A673 (cell line): ENCODE measurements at regions not wholly inside any gene's neighbourhood (a gene's known extent, or its start where the extent isn't known, plus 50 kb on each side); places are given as distances from the start of the nearest gene placed in this dataset.

Source experiments
- BruUV-seq: library from RNA; stranded (reverse); fragments of 400-500 nt; replicated peaks from 2 replicates; lab custom pipeline; 2021; lab: Mats Ljungman, UMichigan
- CTCF ChIA-PET: fragments of 300-600 bp; sonication (Branson Sonifier 250); formaldehyde crosslinking; loops from one replicate; lab custom pipeline; 2022; ENCODE audit warnings: antibody characterized with exemption; lab: Charles Lee
- POLR2A ChIA-PET: fragments of 300-600 bp; sonication (Branson Sonifier 250); formaldehyde crosslinking; loops from one replicate; lab custom pipeline; 2022; ENCODE audit warnings: antibody characterized with exemption; ENCODE audit not compliant: low non-redundant PET; lab: Charles Lee
- DNase-seq: peaks from one replicate; pipeline ENCODE4 v3.0.0-alpha.2; 2015; ENCODE audit warnings: low spot score
- H3K27ac ChIP-seq: fragments of 200-600 bp; sonication (generic); 2 replicates; pipeline ENCODE4 v1.5.1; 2016; ENCODE audit warnings: mixed run types, low read depth, mild to moderate bottlenecking, mixed read lengths, antibody characterized with exemption, low read length; ENCODE audit not compliant: poor library complexity, severe bottlenecking
- H3K27me3 ChIP-seq: fragments of 200-600 bp; sonication (generic); replicated peaks from 2 replicates; pipeline ENCODE4 v1.6.1; 2017; ENCODE audit warnings: mixed run types, low read depth, mild to moderate bottlenecking, mixed read lengths, antibody characterized with exemption, low read length; ENCODE audit not compliant: insufficient read depth, poor library complexity
- H3K36me3 ChIP-seq: fragments of 200-600 bp; sonication (generic); 2 replicates; pipeline ENCODE4 v1.6.1; 2016; ENCODE audit warnings: mixed run types, mild to moderate bottlenecking, mixed read lengths, antibody characterized with exemption, low read length; ENCODE audit not compliant: insufficient read depth, poor library complexity, severe bottlenecking
- H3K4me1 ChIP-seq: fragments of 200-600 bp; sonication (generic); 2 replicates; pipeline ENCODE4 v1.6.1; 2017; ENCODE audit warnings: mixed run types, mild to moderate bottlenecking, mixed read lengths, antibody characterized with exemption, low read length; ENCODE audit not compliant: insufficient read depth, poor library complexity, severe bottlenecking
- H3K4me3 ChIP-seq: fragments of 200-600 bp; sonication (generic); 2 replicates; pipeline ENCODE4 v1.5.1; 2016; ENCODE audit warnings: low read depth, mixed run types, mild to moderate bottlenecking, mixed read lengths, low read length; ENCODE audit not compliant: poor library complexity, severe bottlenecking
- H3K9me3 ChIP-seq: fragments of 200-600 bp; sonication (generic); 2 replicates; pipeline ENCODE4 v1.6.1; 2016; ENCODE audit warnings: mixed run types, low read depth, mild to moderate bottlenecking, mixed read lengths, antibody characterized with exemption, low read length; ENCODE audit not compliant: poor library complexity, severe bottlenecking
- EZH2 ChIP-seq: fragments of 200-600 bp; sonication (generic); IDR thresholded peaks from 2 replicates; pipeline ENCODE4 v1.6.1; 2017; ENCODE audit warnings: borderline replicate concordance, low read depth, mild to moderate bottlenecking, mixed read lengths, antibody characterized with exemption, low read length; ENCODE audit not compliant: poor library complexity, severe bottlenecking
- intact Hi-C: fragments of 100-400 bp; cut with micrococcal nuclease; formaldehyde crosslinking; loops from one replicate; pipeline ENCODE4 v1.10.0; 2022; ENCODE audit not compliant: unreplicated experiment
- TF ChIP-seq, protein P1 (sequence below): fragments of 300-800, 200-600 bp; sonication (generic); conservative IDR thresholded peaks from 2 replicates; pipeline ENCODE4 v1.5.1; 2017; ENCODE audit warnings: low read depth, mild to moderate bottlenecking, antibody characterized with exemption, low read length, moderate library complexity, mixed read lengths

GRCh38 chr6:54026652-54027400 lies 84.4 kb upstream of the MLIP start:
- no peaks in the 10 kb centered on the region for H3K27me3 ChIP-seq
- H3K27ac ChIP-seq: no peak overlapping the region
- intact Hi-C loops: no loop called here
- POLR2A ChIA-PET: no interaction called here
- H3K9me3 ChIP-seq: no peaks in the 10 kb centered on the region
- H3K4me3 ChIP-seq: no peak overlapping the region
- CTCF ChIA-PET: no interaction called here
- H3K36me3 ChIP-seq: no peaks in the 10 kb centered on the region
- BruUV-seq: no TSS peak
- DNase-seq: no peak
- TF ChIP-seq, protein P1, sequence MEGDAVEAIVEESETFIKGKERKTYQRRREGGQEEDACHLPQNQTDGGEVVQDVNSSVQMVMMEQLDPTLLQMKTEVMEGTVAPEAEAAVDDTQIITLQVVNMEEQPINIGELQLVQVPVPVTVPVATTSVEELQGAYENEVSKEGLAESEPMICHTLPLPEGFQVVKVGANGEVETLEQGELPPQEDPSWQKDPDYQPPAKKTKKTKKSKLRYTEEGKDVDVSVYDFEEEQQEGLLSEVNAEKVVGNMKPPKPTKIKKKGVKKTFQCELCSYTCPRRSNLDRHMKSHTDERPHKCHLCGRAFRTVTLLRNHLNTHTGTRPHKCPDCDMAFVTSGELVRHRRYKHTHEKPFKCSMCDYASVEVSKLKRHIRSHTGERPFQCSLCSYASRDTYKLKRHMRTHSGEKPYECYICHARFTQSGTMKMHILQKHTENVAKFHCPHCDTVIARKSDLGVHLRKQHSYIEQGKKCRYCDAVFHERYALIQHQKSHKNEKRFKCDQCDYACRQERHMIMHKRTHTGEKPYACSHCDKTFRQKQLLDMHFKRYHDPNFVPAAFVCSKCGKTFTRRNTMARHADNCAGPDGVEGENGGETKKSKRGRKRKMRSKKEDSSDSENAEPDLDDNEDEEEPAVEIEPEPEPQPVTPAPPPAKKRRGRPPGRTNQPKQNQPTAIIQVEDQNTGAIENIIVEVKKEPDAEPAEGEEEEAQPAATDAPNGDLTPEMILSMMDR: no peak
- no peak for TF ChIP-seq EZH2
- H3K4me1 ChIP-seq: peaks cover 5% of the 10 kb centered on the region

GRCh38 chr6:54028170-54028569 lies 83.1 kb upstream of the MLIP start:
- intact Hi-C loops: no loop called here

GRCh38 chr6:54029187-54029586 lies 82.1 kb upstream of the MLIP start:
- Histone ChIP-seq H3K36me3 (no peaks in the 10 kb centered on the region), H3K4me1 (peaks cover 5% of the 10 kb centered on the region), H3K4me3 (no peak overlapping the region), H3K9me3 (no peaks in the 10 kb centered on the region), H3K27me3 (no peaks in the 10 kb centered on the region), H3K27ac (no peak overlapping the region)
- ChIA-PET CTCF (no interaction called here), POLR2A (no interaction called here)
- DNase-seq: no peak
- intact Hi-C loops: no loop called here
- TF ChIP-seq, protein P1: no peak
- TF ChIP-seq EZH2: no peak
- no TSS peak for BruUV-seq

More at GRCh38 chr6:54028170-54028569, 83.1 kb upstream of the MLIP start:
- Histone ChIP-seq H3K36me3 (no peaks in the 10 kb centered on the region), H3K4me3 (no peak overlapping the region), H3K27ac (no peak overlapping the region), H3K4me1 (peaks cover 5% of the 10 kb centered on the region), H3K27me3 (no peaks in the 10 kb centered on the region), H3K9me3 (no peaks in the 10 kb centered on the region)
- BruUV-seq: no TSS peak
- no peak for DNase-seq
- ChIA-PET CTCF (no interaction called here), POLR2A (no interaction called here)
- TF ChIP-seq, protein P1: no peak
- TF ChIP-seq EZH2: no peak
